Mucosa of descending colon (tissue), 3 donors: ENCODE measurements at regions not wholly inside any gene's neighbourhood (a gene's known extent, or its start where the extent isn't known, plus 50 kb on each side); places are given as distances from the start of the nearest gene placed in this dataset.

Experiments used
- ATAC-seq: fragments of 200-7000 bp; cut with Tn5 transposase; one replicate; pipeline ENCODE4 v1.9.1; 2020; ENCODE audit warnings: mild to moderate bottlenecking, moderate library complexity
- DNase-seq, 3 donors: peaks; one replicate each; pipeline ENCODE4 v3.0.0-alpha.2; 2020
- H3K36me3 ChIP-seq: fragments of 200-600 bp; one replicate; pipeline ENCODE4 v1.8.0; 2021; ENCODE audit warnings: low read depth, mild to moderate bottlenecking
- H3K4me1 ChIP-seq: fragments of 200-600 bp; one replicate; pipeline ENCODE4 v1.8.0; 2021; ENCODE audit warnings: low read depth, mild to moderate bottlenecking
- H3K4me3 ChIP-seq: fragments of 200-600 bp; one replicate; pipeline ENCODE4 v1.8.0; 2021; ENCODE audit warnings: mild to moderate bottlenecking
- H3K9me3 ChIP-seq: fragments of 200-600 bp; one replicate; pipeline ENCODE4 v1.8.0; 2021; ENCODE audit warnings: mild to moderate bottlenecking
- CTCF ChIP-seq: fragments of 200-600 bp; IDR thresholded peaks from one replicate; pipeline ENCODE4 v1.8.0; 2022; ENCODE audit warnings: antibody characterized with exemption, mild to moderate bottlenecking
- intact Hi-C, 2 donors: fragments of 100-400 bp; cut with DNase I in 1 of 2; cut with micrococcal nuclease in 1 of 2; formaldehyde crosslinking; loops; one replicate each; pipeline versions ENCODE4 v1.11.0 to v1.11.1; 2022; cut with DNase I, micrococcal nuclease
- donor health status: DM: no; HTN: no; CAD: no; lungs with moderate emphysema.
- donor health status: DM: no; HTN: no; CAD: no.
- donor health status: DM: no; HTN: yes; CAD: no.

- Histone ChIP-seq H3K4me1 (no peaks in the 10 kb centered on the region), H3K9me3 (peaks cover 3% of the 10 kb centered on the region), H3K4me3 (no peak overlapping the region), H3K36me3 (no peaks in the 10 kb centered on the region)
- no peak for TF ChIP-seq CTCF
- ATAC-seq (no peak), DNase-seq (no peak)
- intact Hi-C loops = no loop called here
Observed at GRCh38 chr5:89628876-89629635, 746.1 kb upstream of the MEF2C start.

GRCh38 chr5:89615839-89616518 is 733.0 kb upstream of the MEF2C start:
- DNase-seq = no peak
- no peak for ATAC-seq
- no peaks in the 10 kb centered on the region for H3K9me3 ChIP-seq
- H3K4me1 ChIP-seq = no peaks in the 10 kb centered on the region
- intact Hi-C loops = no loop called here
- H3K4me3 ChIP-seq = no peak overlapping the region
- TF ChIP-seq CTCF = no peak
- H3K36me3 ChIP-seq = no peaks in the 10 kb centered on the region

- intact Hi-C loops = no loop called here
- no peak for ATAC-seq
- Histone ChIP-seq H3K9me3 (no peaks in the 10 kb centered on the region), H3K4me1 (no peaks in the 10 kb centered on the region), H3K36me3 (no peaks in the 10 kb centered on the region), H3K4me3 (no peak overlapping the region)
- DNase-seq = no peak
- TF ChIP-seq CTCF = no peak
Observed at GRCh38 chr5:89613222-89613956, 730.4 kb upstream of the MEF2C start.

DNA sequence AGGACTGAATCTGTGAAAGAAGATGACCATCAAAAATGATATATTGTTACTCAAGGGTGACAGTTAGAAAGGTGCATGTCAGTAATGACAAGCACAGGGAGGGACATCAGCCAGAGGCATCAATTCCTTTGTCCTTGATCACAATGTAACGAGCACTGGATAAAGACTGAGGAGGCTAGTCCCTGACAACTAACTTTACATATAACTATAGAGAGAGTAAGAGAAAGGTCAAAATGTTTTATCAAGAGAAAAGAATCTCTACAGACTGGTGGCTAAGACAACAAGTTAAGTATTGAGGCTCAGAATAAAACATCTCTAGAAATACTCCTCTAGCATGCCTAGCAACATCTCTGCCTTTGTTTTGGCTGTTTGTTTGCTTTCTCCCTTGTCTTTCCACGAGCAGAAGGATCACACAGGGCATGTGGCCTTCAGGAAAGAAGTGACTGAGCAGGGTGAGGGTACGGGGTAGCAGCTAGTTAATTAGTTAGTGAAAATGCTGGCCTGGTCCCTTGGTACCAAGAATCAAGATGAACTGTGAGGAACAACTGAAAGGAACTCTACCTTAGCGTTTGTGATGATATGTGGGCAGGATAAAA is 724.1 kb upstream of the MEF2C start:
- Histone ChIP-seq H3K4me3 (no peak overlapping the region), H3K36me3 (no peaks in the 10 kb centered on the region), H3K4me1 (no peaks in the 10 kb centered on the region), H3K9me3 (no peaks in the 10 kb centered on the region)
- ATAC-seq (no peak), DNase-seq (no peak)
- no peak for TF ChIP-seq CTCF
- intact Hi-C loops = no loop called here

- no peaks in the 10 kb centered on the region for H3K9me3 ChIP-seq
- no peak for TF ChIP-seq CTCF
- no peaks in the 10 kb centered on the region for H3K4me1 ChIP-seq
- no peaks in the 10 kb centered on the region for H3K36me3 ChIP-seq
- no peak for DNase-seq
- no peak for ATAC-seq
- intact Hi-C loops = no loop called here
- no peak overlapping the region for H3K4me3 ChIP-seq
Observed at GRCh38 chr5:89604342-89604741, 721.4 kb upstream of the MEF2C start.
